Astrocyte (in vitro differentiated cells and primary cell): ENCODE measurements at regions not wholly inside any gene's neighbourhood (a gene's known extent, or its start where the extent isn't known, plus 50 kb on each side); places are given as distances from the start of the nearest gene placed in this dataset.
A peak's percentile ranks its signal among the peaks of the same experiment; 100 is the strongest.

ENCODE experiments used
- DNase-seq: peaks from one replicate; pipeline ENCODE4 v3.0.0-alpha.2; 2010; ENCODE audit warnings: low read depth
- FAIRE-seq: peaks from 2 replicates; lab custom pipeline; 2011; peaks lifted over from hg19 to GRCh38; lab: Jason Lieb, UNC
- H2AFZ ChIP-seq: 2 replicates; pipeline ENCODE4 v1.6.0; 2012; ENCODE audit warnings: low read depth, low read length, inconsistent platforms
- H3K27ac ChIP-seq: 2 replicates; pipeline ENCODE4 v1.5.1; 2011; ENCODE audit warnings: low read depth, low read length, inconsistent platforms
- H3K27me3 ChIP-seq: 2 replicates; pipeline ENCODE4 v1.6.0; 2011; ENCODE audit warnings: low read length, inconsistent platforms; ENCODE audit not compliant: insufficient read depth
- H3K36me3 ChIP-seq: 2 replicates; pipeline ENCODE4 v1.5.1; 2011; ENCODE audit warnings: low read length, inconsistent platforms; ENCODE audit not compliant: insufficient read depth
- H3K4me1 ChIP-seq: 2 replicates; pipeline ENCODE4 v1.5.1; 2011; ENCODE audit warnings: low read length, inconsistent platforms; ENCODE audit not compliant: insufficient read depth
- H3K4me2 ChIP-seq: 2 replicates; pipeline ENCODE4 v1.6.0; 2012; ENCODE audit warnings: low read length, inconsistent platforms
- H3K4me3 ChIP-seq: 2 replicates; pipeline ENCODE4 v1.5.1; 2011; ENCODE audit warnings: low read depth, mild to moderate bottlenecking, low read length, inconsistent platforms; ENCODE audit not compliant: insufficient read depth
- H3K79me2 ChIP-seq: 2 replicates; pipeline ENCODE4 v1.6.0; 2012; ENCODE audit warnings: mild to moderate bottlenecking, low read length, inconsistent platforms; ENCODE audit not compliant: insufficient read depth
- H3K9ac ChIP-seq: 2 replicates; pipeline ENCODE4 v1.6.0; 2012; ENCODE audit warnings: mild to moderate bottlenecking, low read length, inconsistent platforms
- H3K9me3 ChIP-seq: 2 replicates; pipeline ENCODE4 v1.5.1; 2012; ENCODE audit warnings: low read depth, mild to moderate bottlenecking, low read length, inconsistent platforms; ENCODE audit not compliant: insufficient read depth
- H4K20me1 ChIP-seq: 2 replicates; pipeline ENCODE4 v1.6.0; 2012; ENCODE audit warnings: low read length, inconsistent platforms; ENCODE audit not compliant: insufficient read depth
- H3K27ac Mint-ChIP-seq: one replicate; pipeline ENCODE4 v1.8.0; 2021; ENCODE audit warnings: mild to moderate bottlenecking, mixed read lengths; ENCODE audit not compliant: unreplicated experiment
- H3K27me3 Mint-ChIP-seq: one replicate; pipeline ENCODE4 v1.8.0; 2021; ENCODE audit warnings: low read depth, mixed read lengths; ENCODE audit not compliant: unreplicated experiment
- H3K36me3 Mint-ChIP-seq: one replicate; pipeline ENCODE4 v1.8.0; 2021; ENCODE audit warnings: low read depth, mixed read lengths; ENCODE audit not compliant: unreplicated experiment
- H3K4me1 Mint-ChIP-seq: one replicate; pipeline ENCODE4 v1.8.0; 2021; ENCODE audit warnings: low read depth, mixed read lengths; ENCODE audit not compliant: unreplicated experiment
- H3K4me3 Mint-ChIP-seq: one replicate; pipeline ENCODE4 v1.8.0; 2021; ENCODE audit warnings: mild to moderate bottlenecking, moderate library complexity, mixed read lengths; ENCODE audit not compliant: unreplicated experiment
- H3K9me3 Mint-ChIP-seq: one replicate; pipeline ENCODE4 v1.8.0; 2021; ENCODE audit warnings: mild to moderate bottlenecking, mixed read lengths; ENCODE audit not compliant: unreplicated experiment
- CTCF ChIP-seq: IDR thresholded peaks from 2 replicates; pipeline ENCODE4 v1.5.1; 2011; ENCODE audit warnings: low read depth, mild to moderate bottlenecking, inconsistent platforms, low read length, moderate library complexity; ENCODE audit not compliant: insufficient read depth
- EZH2 ChIP-seq: IDR thresholded peaks from 2 replicates; pipeline ENCODE4 v1.6.1; 2012; ENCODE audit warnings: mild to moderate bottlenecking, low read length, inconsistent platforms; ENCODE audit not compliant: insufficient read depth

- no peak overlapping the region for H2AFZ ChIP-seq
- no peak overlapping the region for H3K27ac ChIP-seq
- H3K4me2 ChIP-seq = no peak overlapping the region
- H3K27me3 ChIP-seq = no peaks in the 10 kb centered on the region
- no peak overlapping the region for H3K9ac ChIP-seq
- no peak overlapping the region for H3K4me3 Mint-ChIP-seq
- no peak for FAIRE-seq
- DNase-seq = no peak
- H3K79me2 ChIP-seq = no peaks in the 10 kb centered on the region
- no peak for TF ChIP-seq EZH2
- no peak for TF ChIP-seq CTCF
- H3K27me3 Mint-ChIP-seq = no peaks in the 10 kb centered on the region
- no peaks in the 10 kb centered on the region for H4K20me1 ChIP-seq
- peaks cover 9% of the 10 kb centered on the region for H3K4me1 Mint-ChIP-seq
- no peak overlapping the region for H3K27ac Mint-ChIP-seq
- H3K36me3 ChIP-seq = no peaks in the 10 kb centered on the region
- no peaks in the 10 kb centered on the region for H3K36me3 Mint-ChIP-seq
- no peaks in the 10 kb centered on the region for H3K9me3 ChIP-seq
- no peaks in the 10 kb centered on the region for H3K9me3 Mint-ChIP-seq
- no peaks in the 10 kb centered on the region for H3K4me1 ChIP-seq
- H3K4me3 ChIP-seq = no peak overlapping the region
Measured at GRCh38 chr2:186346216-186346615, 139.8 kb upstream of the ZC3H15 start.

DNA sequence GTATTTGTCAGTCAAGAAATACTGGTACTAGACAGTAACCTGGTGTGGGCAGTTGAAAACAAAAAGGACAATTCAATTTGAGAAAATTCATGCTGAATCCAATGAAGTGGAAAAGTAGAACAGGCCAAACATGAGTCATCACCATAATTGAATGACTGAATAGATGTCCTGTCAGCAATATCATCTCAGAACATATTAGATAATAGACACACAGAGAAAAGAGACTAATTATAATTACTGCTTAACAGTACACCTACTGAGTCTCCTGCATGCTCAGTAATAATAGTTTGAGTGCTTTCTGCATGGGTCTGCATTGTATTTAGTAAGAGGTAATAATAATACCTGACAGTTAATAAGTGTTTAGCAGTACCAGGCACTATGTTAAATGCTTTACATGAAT is 138.6 kb upstream of the ZC3H15 start:
- no peak overlapping the region for H3K4me2 ChIP-seq
- peaks cover 2% of the 10 kb centered on the region for H3K9me3 Mint-ChIP-seq
- no peak for FAIRE-seq

GRCh38 chr2:186348200-186348599 is 137.9 kb upstream of the ZC3H15 start:
- H2AFZ ChIP-seq = no peak overlapping the region
- H3K27ac Mint-ChIP-seq = no peak overlapping the region
- no peaks in the 10 kb centered on the region for H3K36me3 ChIP-seq
- H3K36me3 Mint-ChIP-seq = peaks cover 8% of the 10 kb centered on the region
- no peak overlapping the region for H3K4me3 ChIP-seq
- no peaks in the 10 kb centered on the region for H3K27me3 ChIP-seq
- H3K4me1 ChIP-seq = no peaks in the 10 kb centered on the region
- no peak overlapping the region for H3K4me2 ChIP-seq
- no peaks in the 10 kb centered on the region for H3K9me3 ChIP-seq
- DNase-seq = no peak
- H4K20me1 ChIP-seq = no peaks in the 10 kb centered on the region
- peaks cover 9% of the 10 kb centered on the region for H3K4me1 Mint-ChIP-seq
- no peaks in the 10 kb centered on the region for H3K27me3 Mint-ChIP-seq
- peaks cover 9% of the 10 kb centered on the region for H3K9me3 Mint-ChIP-seq
- H3K4me3 Mint-ChIP-seq = no peak overlapping the region
- TF ChIP-seq CTCF = no peak
- TF ChIP-seq EZH2 = no peak
- FAIRE-seq = no peak
- no peak overlapping the region for H3K27ac ChIP-seq
- H3K79me2 ChIP-seq = no peaks in the 10 kb centered on the region
- no peak overlapping the region for H3K9ac ChIP-seq

More for the DNA sequence above, 138.6 kb upstream of the ZC3H15 start:
- Mint-ChIP-seq H3K4me1 (peaks cover 9% of the 10 kb centered on the region), H3K36me3 (peaks cover 3% of the 10 kb centered on the region), H3K27ac (no peak overlapping the region), H3K27me3 (no peaks in the 10 kb centered on the region), H3K4me3 (no peak overlapping the region)
- Histone ChIP-seq H3K27ac (no peak overlapping the region), H3K4me1 (no peaks in the 10 kb centered on the region), H3K9ac (no peak overlapping the region), H3K4me3 (no peak overlapping the region), H4K20me1 (no peaks in the 10 kb centered on the region), H3K79me2 (no peaks in the 10 kb centered on the region), H2AFZ (no peak overlapping the region), H3K27me3 (no peaks in the 10 kb centered on the region), H3K9me3 (no peaks in the 10 kb centered on the region), H3K36me3 (no peaks in the 10 kb centered on the region)
- TF ChIP-seq EZH2 (no peak), CTCF (no peak)
- DNase-seq = peak; percentile 41
